ENCODE measurements at regions not wholly inside any gene's neighbourhood (a gene's known extent, or its start where the extent isn't known, plus 50 kb on each side); places are given as distances from the start of the nearest gene placed in this dataset.
"Not testable (repeated sequence)": the region's sequence is repeated elsewhere in the genome, so short reads cannot be mapped to it uniquely, and the experiment has no call there.

- H3K27me3 ChIP-seq (ENCODE audit: control insufficient read depth, insufficient read depth, low read length); H3K9me3 ChIP-seq (ENCODE audit: control insufficient read depth, insufficient read depth, low read depth, low read length); H3K4me3 ChIP-seq (ENCODE audit: low read depth, low read length); H3K36me3 ChIP-seq (ENCODE audit: control insufficient read depth, insufficient read depth, low read length); H3K27ac ChIP-seq (ENCODE audit: low read depth, low read length); H3K9ac ChIP-seq (ENCODE audit: low read length): not testable (repeated sequence)
- peaks cover 19% of the 10 kb centered on the region for H3K4me1 ChIP-seq (ENCODE audit: control insufficient read depth, insufficient read depth, low read length)
These were observed 143.0 kb downstream of the SPATA31A6 start for GRCh38 chr9:42326482-42326881.

GRCh38 chr9:42335342-42335741 lies 151.9 kb downstream of the SPATA31A6 start:
- H3K36me3 ChIP-seq (ENCODE audit: control insufficient read depth, insufficient read depth, low read length); H3K9me3 ChIP-seq (ENCODE audit: control insufficient read depth, insufficient read depth, low read depth, low read length); H3K27me3 ChIP-seq (ENCODE audit: control insufficient read depth, insufficient read depth, low read length); H3K9ac ChIP-seq (ENCODE audit: low read length); H3K4me1 ChIP-seq (ENCODE audit: control insufficient read depth, insufficient read depth, low read length); H3K4me3 ChIP-seq (ENCODE audit: low read depth, low read length); H3K27ac ChIP-seq (ENCODE audit: low read depth, low read length): not testable (repeated sequence)

GRCh38 chr9:42335984-42336657 lies 152.7 kb downstream of the SPATA31A6 start:
- not testable (repeated sequence) for H3K4me3 ChIP-seq (ENCODE audit: low read depth, low read length); H3K9me3 ChIP-seq (ENCODE audit: control insufficient read depth, insufficient read depth, low read depth, low read length); H3K9ac ChIP-seq (ENCODE audit: low read length); H3K36me3 ChIP-seq (ENCODE audit: control insufficient read depth, insufficient read depth, low read length); H3K27ac ChIP-seq (ENCODE audit: low read depth, low read length); H3K27me3 ChIP-seq (ENCODE audit: control insufficient read depth, insufficient read depth, low read length); H3K4me1 ChIP-seq (ENCODE audit: control insufficient read depth, insufficient read depth, low read length)

GRCh38 chr9:42338275-42338674 lies 154.8 kb downstream of the SPATA31A6 start:
- not testable (repeated sequence) for H3K4me1 ChIP-seq (ENCODE audit: control insufficient read depth, insufficient read depth, low read length); H3K4me3 ChIP-seq (ENCODE audit: low read depth, low read length); H3K27me3 ChIP-seq (ENCODE audit: control insufficient read depth, insufficient read depth, low read length); H3K27ac ChIP-seq (ENCODE audit: low read depth, low read length); H3K36me3 ChIP-seq (ENCODE audit: control insufficient read depth, insufficient read depth, low read length); H3K9ac ChIP-seq (ENCODE audit: low read length); H3K9me3 ChIP-seq (ENCODE audit: control insufficient read depth, insufficient read depth, low read depth, low read length)

GRCh38 chr9:42339671-42340434 lies 156.4 kb downstream of the SPATA31A6 start:
- not testable (repeated sequence) for H3K9me3 ChIP-seq (ENCODE audit: control insufficient read depth, insufficient read depth, low read depth, low read length); H3K4me3 ChIP-seq (ENCODE audit: low read depth, low read length); H3K36me3 ChIP-seq (ENCODE audit: control insufficient read depth, insufficient read depth, low read length); H3K4me1 ChIP-seq (ENCODE audit: control insufficient read depth, insufficient read depth, low read length); H3K27me3 ChIP-seq (ENCODE audit: control insufficient read depth, insufficient read depth, low read length); H3K9ac ChIP-seq (ENCODE audit: low read length); H3K27ac ChIP-seq (ENCODE audit: low read depth, low read length)

- not testable (repeated sequence) for H3K27me3 ChIP-seq (ENCODE audit: control insufficient read depth, insufficient read depth, low read length); H3K9ac ChIP-seq (ENCODE audit: low read length); H3K36me3 ChIP-seq (ENCODE audit: control insufficient read depth, insufficient read depth, low read length); H3K4me3 ChIP-seq (ENCODE audit: low read depth, low read length); H3K27ac ChIP-seq (ENCODE audit: low read depth, low read length); H3K9me3 ChIP-seq (ENCODE audit: control insufficient read depth, insufficient read depth, low read depth, low read length); H3K4me1 ChIP-seq (ENCODE audit: control insufficient read depth, insufficient read depth, low read length)
These were observed 156.9 kb downstream of the SPATA31A6 start for GRCh38 chr9:42340435-42340723.

GRCh38 chr9:42341860-42342259 lies 158.4 kb downstream of the SPATA31A6 start:
- not testable (repeated sequence) for H3K9me3 ChIP-seq (ENCODE audit: control insufficient read depth, insufficient read depth, low read depth, low read length); H3K27ac ChIP-seq (ENCODE audit: low read depth, low read length); H3K9ac ChIP-seq (ENCODE audit: low read length); H3K4me3 ChIP-seq (ENCODE audit: low read depth, low read length); H3K36me3 ChIP-seq (ENCODE audit: control insufficient read depth, insufficient read depth, low read length); H3K4me1 ChIP-seq (ENCODE audit: control insufficient read depth, insufficient read depth, low read length); H3K27me3 ChIP-seq (ENCODE audit: control insufficient read depth, insufficient read depth, low read length)

GRCh38 chr9:42342297-42342696 lies 158.8 kb downstream of the SPATA31A6 start:
- not testable (repeated sequence) for H3K4me1 ChIP-seq (ENCODE audit: control insufficient read depth, insufficient read depth, low read length); H3K27ac ChIP-seq (ENCODE audit: low read depth, low read length); H3K4me3 ChIP-seq (ENCODE audit: low read depth, low read length); H3K36me3 ChIP-seq (ENCODE audit: control insufficient read depth, insufficient read depth, low read length); H3K9ac ChIP-seq (ENCODE audit: low read length); H3K27me3 ChIP-seq (ENCODE audit: control insufficient read depth, insufficient read depth, low read length); H3K9me3 ChIP-seq (ENCODE audit: control insufficient read depth, insufficient read depth, low read depth, low read length)

GRCh38 chr9:42344508-42344907 lies 161.0 kb downstream of the SPATA31A6 start:
- not testable (repeated sequence) for H3K4me1 ChIP-seq (ENCODE audit: control insufficient read depth, insufficient read depth, low read length); H3K9ac ChIP-seq (ENCODE audit: low read length); H3K27ac ChIP-seq (ENCODE audit: low read depth, low read length); H3K36me3 ChIP-seq (ENCODE audit: control insufficient read depth, insufficient read depth, low read length); H3K27me3 ChIP-seq (ENCODE audit: control insufficient read depth, insufficient read depth, low read length); H3K4me3 ChIP-seq (ENCODE audit: low read depth, low read length); H3K9me3 ChIP-seq (ENCODE audit: control insufficient read depth, insufficient read depth, low read depth, low read length)

- H3K27me3 ChIP-seq (ENCODE audit: control insufficient read depth, insufficient read depth, low read length); H3K4me1 ChIP-seq (ENCODE audit: control insufficient read depth, insufficient read depth, low read length); H3K27ac ChIP-seq (ENCODE audit: low read depth, low read length); H3K9me3 ChIP-seq (ENCODE audit: control insufficient read depth, insufficient read depth, low read depth, low read length); H3K9ac ChIP-seq (ENCODE audit: low read length); H3K36me3 ChIP-seq (ENCODE audit: control insufficient read depth, insufficient read depth, low read length); H3K4me3 ChIP-seq (ENCODE audit: low read depth, low read length): not testable (repeated sequence)
These were observed 163.5 kb downstream of the SPATA31A6 start for GRCh38 chr9:42346916-42347315.

- not testable (repeated sequence) for H3K9ac ChIP-seq (ENCODE audit: low read length); H3K4me3 ChIP-seq (ENCODE audit: low read depth, low read length); H3K36me3 ChIP-seq (ENCODE audit: control insufficient read depth, insufficient read depth, low read length); H3K9me3 ChIP-seq (ENCODE audit: control insufficient read depth, insufficient read depth, low read depth, low read length); H3K27me3 ChIP-seq (ENCODE audit: control insufficient read depth, insufficient read depth, low read length); H3K27ac ChIP-seq (ENCODE audit: low read depth, low read length); H3K4me1 ChIP-seq (ENCODE audit: control insufficient read depth, insufficient read depth, low read length)
These were observed 165.7 kb downstream of the SPATA31A6 start for GRCh38 chr9:42349181-42349580.

- not testable (repeated sequence) for H3K4me3 ChIP-seq (ENCODE audit: low read depth, low read length); H3K9ac ChIP-seq (ENCODE audit: low read length); H3K36me3 ChIP-seq (ENCODE audit: control insufficient read depth, insufficient read depth, low read length); H3K27ac ChIP-seq (ENCODE audit: low read depth, low read length); H3K27me3 ChIP-seq (ENCODE audit: control insufficient read depth, insufficient read depth, low read length); H3K4me1 ChIP-seq (ENCODE audit: control insufficient read depth, insufficient read depth, low read length); H3K9me3 ChIP-seq (ENCODE audit: control insufficient read depth, insufficient read depth, low read depth, low read length)
These were observed 167.0 kb downstream of the SPATA31A6 start for GRCh38 chr9:42350412-42350811.
